IPS-NIHi11 (cell line): ENCODE measurements at regions not wholly inside any gene's neighbourhood (a gene's known extent, or its start where the extent isn't known, plus 50 kb on each side); places are given as distances from the start of the nearest gene placed in this dataset.
A peak's percentile ranks its signal among the peaks of the same experiment; 100 is the strongest.

ENCODE experiments used
- DNase-seq: peaks from one replicate; pipeline ENCODE4 v3.0.0; 2012; ENCODE audit warnings: mixed read lengths, low spot score

DNA sequence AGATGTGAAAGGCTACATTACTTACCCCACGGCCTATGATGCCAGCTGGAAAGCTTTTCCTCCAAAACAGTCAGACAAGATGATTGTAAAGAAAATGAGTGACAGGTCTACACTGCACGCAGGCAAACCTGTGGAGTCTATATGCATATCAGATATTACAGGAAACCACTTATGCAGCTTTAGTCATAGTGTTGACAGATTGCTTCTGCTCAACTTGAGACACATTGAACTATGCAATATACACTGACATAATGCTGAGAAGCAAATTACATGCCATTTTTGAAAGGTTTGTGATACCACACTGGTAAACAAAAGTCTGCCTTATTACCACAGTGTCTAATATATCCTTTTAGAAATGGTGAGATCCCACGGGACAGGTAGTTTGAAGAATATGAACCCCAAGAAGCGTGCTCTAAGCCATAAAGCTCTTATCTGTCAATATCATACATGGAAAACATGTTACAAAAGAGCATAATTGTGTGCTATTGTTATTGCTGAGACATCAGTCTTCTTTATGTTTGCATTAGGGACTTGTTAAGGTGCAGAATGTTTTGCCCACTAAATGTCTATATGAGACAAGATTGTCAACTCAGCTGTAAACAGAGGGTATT is 1835.8 kb upstream of the TENM3 start:
- no peak for DNase-seq

DNA sequence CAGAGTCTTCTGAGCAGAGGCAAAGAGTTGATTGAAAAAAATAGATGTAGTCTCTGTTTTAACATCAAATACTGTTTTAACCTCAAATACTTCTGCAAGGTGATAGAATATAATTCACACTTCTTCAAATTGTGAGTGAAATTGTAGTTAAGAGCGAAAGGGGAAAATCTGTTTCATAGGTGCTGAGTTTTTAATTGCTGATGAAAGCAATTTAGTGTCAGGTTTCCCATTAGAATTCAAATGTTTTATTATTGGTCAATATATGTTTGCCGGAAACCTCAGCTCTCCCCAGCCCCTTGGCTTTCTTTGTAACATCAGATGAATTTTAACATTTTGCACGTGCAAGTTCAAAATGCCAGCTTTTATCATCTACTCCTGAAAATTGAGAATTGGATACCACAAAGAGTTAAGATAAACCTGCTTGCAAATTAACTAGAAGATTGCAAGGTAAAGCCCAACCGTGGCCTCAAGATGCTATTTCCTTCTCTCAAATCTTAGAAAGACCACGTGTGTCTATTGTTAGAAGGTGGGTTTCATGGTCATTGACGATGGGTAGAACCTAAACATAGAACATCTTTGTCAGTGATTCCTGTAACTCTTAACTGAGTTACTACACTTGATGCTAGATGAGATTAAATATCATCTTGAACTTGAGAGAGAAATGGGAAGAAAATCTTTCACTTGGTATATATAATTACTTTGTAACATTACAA is 1824.2 kb upstream of the TENM3 start:
- no peak for DNase-seq

DNA sequence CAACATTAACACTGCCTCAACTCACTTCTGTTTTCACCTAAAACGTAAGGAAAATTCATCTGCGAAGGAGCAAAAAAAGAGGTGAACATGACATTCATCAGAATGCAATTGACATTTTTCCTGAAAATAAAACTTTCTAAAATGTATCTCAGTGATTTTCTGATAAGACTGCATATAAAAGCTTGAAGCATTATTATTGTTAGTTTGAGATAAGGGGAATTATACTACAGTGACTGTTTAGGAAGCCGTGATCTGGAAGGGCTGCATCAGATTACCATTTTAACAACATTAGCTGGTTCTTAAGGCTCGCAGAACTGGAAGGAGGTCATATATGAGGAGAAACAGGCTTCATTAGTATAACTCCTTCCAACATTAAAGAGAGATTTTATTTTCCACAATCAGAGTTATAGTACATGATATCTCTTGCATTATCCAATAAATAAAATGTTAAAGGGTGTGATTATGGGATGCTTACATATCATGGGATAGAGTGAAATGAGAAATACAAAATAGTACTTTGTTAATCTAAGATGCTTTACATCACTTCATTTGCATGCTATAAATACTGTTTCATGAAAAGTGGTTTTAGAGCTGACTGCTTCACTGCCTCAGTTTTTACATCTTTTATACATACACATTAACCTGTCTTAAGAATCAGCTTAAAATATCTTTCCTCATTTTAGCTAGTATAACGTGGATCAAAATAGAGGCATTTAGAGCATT is 1820.1 kb upstream of the TENM3 start:
- DNase-seq = no peak

DNA sequence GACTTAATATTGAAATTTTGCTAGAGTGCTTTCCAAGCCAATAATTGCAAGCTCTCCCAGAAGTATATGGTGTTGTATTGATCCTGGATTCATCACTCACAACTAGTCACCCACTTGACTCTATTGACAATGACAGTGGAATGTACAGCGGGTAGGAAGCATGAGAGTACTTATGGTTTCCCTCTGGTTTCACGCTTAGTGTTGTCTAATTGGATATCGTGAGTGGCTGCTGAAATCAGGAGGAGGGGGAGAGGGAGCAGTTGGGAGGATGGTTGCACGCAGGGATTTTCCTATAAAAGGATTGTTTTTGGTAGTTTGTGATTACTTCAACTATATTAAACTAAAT is 1819.5 kb upstream of the TENM3 start:
- DNase-seq = no peak

- DNase-seq = no peak
Measured at GRCh38 chr4:180426938-180427337, 1816.3 kb upstream of the TENM3 start.

DNA sequence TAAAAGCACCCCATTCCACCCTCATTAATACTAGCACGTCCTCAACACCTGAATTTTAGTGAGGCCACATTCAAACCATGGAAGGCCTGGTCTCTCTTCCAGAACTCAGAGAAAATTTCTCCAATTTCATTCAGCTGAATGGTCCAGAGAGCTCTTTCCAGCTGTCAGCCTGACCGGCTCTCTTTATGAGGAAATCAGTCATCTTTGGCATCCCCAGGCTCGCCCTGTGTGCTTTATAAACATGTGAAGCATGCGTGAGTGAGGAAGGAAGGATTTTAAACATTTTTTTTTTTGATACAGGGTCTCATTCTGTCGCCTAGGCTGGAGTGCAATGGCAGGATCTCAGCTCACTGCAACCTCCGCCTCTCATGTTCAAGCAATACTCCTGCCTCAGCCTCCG is 1812.9 kb upstream of the TENM3 start:
- DNase-seq = no peak

GRCh38 chr4:180434131-180434895 is 1808.9 kb upstream of the TENM3 start:
- DNase-seq = no peak

DNA sequence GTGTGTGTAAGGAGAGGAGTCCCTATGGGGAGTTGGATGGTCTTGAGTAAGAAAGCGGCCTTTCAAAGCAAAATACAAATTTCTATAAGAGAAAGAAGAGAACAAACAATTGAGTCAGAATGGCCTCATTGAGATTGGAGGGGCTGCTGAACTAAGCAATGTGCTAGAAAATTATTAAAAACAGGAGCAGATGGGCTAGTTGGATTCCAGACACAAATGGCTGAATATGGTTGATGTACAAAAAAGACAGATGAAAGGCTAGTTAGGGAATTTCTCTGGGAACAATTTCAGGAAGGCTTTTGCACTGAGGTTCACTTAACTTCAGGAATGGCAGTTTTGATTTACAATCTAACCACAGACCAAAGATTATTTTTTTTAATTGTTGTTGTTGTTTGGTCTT is 1806.8 kb upstream of the TENM3 start:
- no peak for DNase-seq

DNA sequence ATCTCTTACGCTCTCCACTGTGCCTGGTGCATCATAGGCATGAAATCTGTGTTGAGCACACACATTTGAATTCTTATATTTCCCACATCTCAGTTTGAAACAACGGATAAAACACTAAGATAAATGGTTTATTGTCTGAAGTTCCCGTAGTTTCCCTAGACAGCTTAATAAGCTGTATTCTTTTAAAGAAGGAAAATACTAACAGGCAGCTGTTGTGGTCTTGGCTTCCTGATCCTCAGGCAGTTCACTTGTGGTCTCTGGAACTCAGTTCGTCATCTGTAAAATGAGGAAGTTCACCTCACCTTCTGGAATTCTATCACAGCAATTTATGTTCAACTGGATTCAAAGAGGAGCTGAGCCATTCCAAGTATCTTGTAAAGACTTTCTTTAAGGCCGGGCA is 1805.6 kb upstream of the TENM3 start:
- DNase-seq = no peak

- DNase-seq = no peak
Measured at GRCh38 chr4:180448306-180448705, 1794.9 kb upstream of the TENM3 start.

- DNase-seq = peak; percentile 75
Measured at GRCh38 chr4:180449395-180449956, 1793.7 kb upstream of the TENM3 start.

DNA sequence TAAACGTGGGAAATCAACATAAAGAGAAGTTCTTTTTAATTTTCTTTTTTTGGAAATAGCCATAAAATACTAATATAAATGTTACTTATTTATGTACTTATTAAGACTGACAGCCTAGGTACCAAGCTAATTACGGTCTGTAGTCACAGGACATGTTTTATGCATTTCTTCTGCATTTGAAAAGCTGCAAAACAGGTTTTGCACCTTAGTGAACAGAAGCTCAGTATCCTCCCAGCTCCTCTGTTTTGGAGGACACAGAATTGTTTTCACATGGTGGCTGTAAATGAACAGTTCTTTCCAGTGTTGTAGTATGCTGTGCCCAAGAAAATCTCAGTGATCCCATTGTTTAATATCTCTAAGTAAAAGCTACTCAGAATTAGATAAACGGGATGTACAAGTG is 1788.0 kb upstream of the TENM3 start:
- DNase-seq = peak; percentile 46

- DNase-seq = no peak
Measured at GRCh38 chr4:180456928-180457327, 1786.3 kb upstream of the TENM3 start.

DNA sequence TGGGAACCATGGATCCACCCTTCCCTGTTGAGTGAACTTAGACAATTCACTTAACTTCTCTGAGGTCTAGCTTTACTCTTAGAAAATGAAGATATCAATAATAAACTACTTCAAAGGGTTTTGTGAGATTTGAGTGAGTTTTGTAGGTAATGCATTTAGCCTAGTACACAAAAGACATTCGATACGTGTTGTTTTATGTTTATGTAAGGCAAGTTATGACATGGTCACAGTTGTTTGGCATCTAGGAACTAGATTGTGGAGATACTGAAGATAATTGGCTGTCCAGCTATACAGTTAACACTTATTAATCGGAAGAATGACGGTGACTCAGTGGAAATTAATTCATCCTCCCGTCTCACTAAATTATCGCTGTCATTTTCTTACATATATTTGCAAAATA is 1781.1 kb upstream of the TENM3 start:
- DNase-seq = no peak

GRCh38 chr4:180465364-180465763 is 1777.8 kb upstream of the TENM3 start:
- no peak for DNase-seq

DNA sequence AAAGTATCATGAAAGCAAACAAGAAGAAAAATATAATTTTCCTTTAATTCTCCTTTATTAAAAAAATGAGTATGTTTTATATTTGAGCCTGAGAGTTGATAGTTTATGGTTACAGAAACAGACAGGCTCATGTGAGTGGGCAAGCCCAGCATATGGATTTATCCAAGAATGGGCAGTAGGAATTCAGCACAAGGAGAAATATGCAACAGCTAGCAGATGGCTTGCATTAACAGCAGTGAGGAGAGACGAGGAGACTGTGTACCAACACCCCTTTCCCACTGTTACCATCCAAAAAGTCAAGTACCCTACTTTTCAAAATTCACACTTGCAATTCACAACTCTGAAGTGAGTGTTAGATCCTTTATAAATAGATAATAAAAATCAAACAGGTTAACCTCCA is 1760.2 kb upstream of the TENM3 start:
- no peak for DNase-seq

DNA sequence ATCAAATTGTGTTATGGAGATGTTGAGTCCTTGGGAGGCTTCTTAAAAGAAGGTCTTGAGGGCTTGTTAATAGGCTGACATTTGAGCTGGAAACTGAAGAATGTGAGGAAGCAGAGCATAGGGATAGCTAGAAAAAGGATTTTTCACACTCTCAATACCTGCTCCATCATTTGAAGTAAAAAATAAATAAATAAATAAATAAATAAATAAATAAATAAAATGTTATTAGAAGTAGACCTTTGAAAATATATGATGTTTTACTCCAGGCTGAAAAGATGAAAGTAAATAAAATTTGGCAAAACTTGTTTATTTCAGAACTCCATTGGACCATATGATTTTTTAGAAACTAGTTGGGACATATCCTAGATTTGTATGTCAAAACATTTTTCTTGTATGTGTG is 1757.8 kb upstream of the TENM3 start:
- no peak for DNase-seq

DNA sequence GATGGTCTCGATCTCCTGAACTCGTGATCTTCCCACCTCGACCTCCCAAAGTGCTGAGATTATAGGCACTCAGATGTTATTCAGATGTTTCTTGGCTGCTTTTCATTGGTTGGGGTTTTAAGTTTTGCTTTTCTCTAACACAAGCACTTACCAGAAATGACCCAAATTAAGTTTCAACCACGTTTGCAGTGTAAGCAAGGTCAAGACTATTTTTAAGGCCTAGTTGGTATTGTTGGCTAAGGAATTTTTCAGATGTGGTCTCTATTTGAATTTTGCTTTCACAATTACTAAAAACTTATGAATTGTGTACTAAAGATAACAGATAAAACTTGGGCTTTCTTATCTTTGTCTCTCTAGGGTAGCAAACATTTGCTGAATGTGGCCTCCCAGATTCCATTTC is 1756.9 kb upstream of the TENM3 start:
- DNase-seq = no peak

GRCh38 chr4:180489787-180490186 is 1753.4 kb upstream of the TENM3 start:
- no peak for DNase-seq

DNA sequence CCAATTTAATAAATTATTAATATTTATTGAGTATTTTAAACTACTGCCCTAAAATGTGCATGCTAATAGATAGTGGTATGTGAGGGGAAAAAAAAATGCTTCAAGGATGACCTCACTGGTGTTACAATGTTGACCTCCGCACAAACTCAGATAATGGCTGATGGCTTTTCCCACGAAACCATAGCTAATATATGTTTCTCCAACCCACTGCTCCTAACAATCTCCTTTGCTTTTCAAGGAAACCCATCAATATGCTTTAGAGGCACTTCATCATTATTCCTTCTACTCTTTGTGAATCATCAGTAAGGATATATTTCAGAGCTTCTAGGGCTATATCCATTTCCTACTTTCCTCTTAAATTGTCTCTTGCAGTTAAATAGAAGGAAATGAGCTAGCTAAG is 1752.0 kb upstream of the TENM3 start:
- no peak for DNase-seq

GRCh38 chr4:180493299-180493698 is 1749.9 kb upstream of the TENM3 start:
- no peak for DNase-seq

GRCh38 chr4:180500154-180500553 is 1743.0 kb upstream of the TENM3 start:
- DNase-seq = no peak
